ENCODE measurements at regions not wholly inside any gene's neighbourhood (a gene's known extent, or its start where the extent isn't known, plus 50 kb on each side); places are given as distances from the start of the nearest gene placed in this dataset.

DNA sequence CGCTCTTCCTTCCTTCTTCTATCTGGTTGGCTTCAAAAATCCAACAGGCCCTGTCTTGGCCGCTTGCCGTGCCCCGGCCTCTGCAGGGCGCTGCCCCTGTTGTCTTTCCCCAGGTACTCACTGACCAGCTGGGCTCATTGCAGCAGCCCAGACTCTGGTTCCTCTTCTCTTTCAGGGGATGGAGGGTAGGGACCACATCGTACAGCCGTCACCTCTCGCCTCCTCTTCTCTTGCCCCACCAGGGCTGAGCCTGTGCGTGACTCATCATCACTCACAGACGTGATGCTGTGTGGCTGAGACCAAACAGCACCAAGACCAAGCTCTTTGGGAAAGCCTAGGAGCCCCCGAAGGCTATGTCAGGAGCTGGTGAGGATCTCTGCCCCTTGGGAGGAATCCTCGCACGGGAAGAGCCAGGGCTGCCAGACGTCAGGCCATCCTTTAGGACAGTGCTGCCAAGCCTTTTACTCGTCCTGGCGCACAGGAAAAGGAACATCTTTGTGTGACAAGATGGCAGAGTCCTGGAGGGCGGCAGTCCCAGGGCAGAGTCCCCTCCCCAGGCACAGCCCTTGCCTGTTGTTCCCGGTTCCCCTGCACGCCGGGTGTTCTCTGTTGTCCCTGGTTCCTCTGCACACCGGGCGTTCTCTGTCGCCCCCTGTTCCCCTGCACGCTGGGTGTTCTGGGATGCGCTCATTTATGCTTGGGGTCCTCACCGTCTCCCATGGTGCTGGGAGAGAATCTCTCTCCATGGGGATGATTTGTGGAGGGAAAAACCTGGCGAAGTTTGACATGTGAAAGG, 188.5 kb upstream of the SHH start:
- TF ChIP-seq GATA2 (IDR thresholded peaks at IDR 0.05; ENCODE audit: low read depth, low read length) = no peak
- no peak for TF ChIP-seq GATA3 (IDR thresholded peaks at IDR 0.05; ENCODE audit: low read depth, low read length)

Data from SH-SY5Y (cell line).